ENCODE measurements at regions not wholly inside any gene's neighbourhood (a gene's known extent, or its start where the extent isn't known, plus 50 kb on each side); places are given as distances from the start of the nearest gene placed in this dataset.
"Not testable (repeated sequence)": the region's sequence is repeated elsewhere in the genome, so short reads cannot be mapped to it uniquely, and the experiment has no call there.

DNA sequence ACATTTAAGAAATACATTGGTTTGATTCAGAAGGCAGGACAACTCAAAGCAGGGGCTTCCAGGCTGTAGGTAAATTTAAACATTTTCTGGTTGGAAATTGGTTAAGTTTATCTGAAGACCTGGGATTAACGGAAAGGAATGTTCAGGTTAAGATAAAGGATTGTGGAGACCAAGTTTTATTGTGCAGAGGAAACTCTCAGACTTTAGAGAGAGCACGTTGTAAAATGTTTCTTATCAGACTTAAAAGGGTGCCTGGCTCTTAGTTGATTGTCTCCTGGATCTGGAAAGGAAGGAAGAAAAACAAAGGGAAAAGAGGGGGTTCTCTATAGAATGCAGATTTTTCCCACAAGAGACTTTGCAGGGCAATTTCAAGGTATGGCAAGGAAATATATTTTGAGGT is 55.4 kb upstream of the EVL start:
- TF ChIP-seq, protein P1, sequence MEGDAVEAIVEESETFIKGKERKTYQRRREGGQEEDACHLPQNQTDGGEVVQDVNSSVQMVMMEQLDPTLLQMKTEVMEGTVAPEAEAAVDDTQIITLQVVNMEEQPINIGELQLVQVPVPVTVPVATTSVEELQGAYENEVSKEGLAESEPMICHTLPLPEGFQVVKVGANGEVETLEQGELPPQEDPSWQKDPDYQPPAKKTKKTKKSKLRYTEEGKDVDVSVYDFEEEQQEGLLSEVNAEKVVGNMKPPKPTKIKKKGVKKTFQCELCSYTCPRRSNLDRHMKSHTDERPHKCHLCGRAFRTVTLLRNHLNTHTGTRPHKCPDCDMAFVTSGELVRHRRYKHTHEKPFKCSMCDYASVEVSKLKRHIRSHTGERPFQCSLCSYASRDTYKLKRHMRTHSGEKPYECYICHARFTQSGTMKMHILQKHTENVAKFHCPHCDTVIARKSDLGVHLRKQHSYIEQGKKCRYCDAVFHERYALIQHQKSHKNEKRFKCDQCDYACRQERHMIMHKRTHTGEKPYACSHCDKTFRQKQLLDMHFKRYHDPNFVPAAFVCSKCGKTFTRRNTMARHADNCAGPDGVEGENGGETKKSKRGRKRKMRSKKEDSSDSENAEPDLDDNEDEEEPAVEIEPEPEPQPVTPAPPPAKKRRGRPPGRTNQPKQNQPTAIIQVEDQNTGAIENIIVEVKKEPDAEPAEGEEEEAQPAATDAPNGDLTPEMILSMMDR (conservative IDR thresholded peaks at IDR 0.05) = not testable (repeated sequence)
- TF ChIP-seq EZH2 (IDR thresholded peaks at IDR 0.05; ENCODE audit: low read depth) = not testable (repeated sequence)

Measured in PC-9 (cell line).